GM18870 (cell line): ENCODE measurements at regions not wholly inside any gene's neighbourhood (a gene's known extent, or its start where the extent isn't known, plus 50 kb on each side); places are given as distances from the start of the nearest gene placed in this dataset.
"Not testable (repeated sequence)": the region's sequence is repeated elsewhere in the genome, so short reads cannot be mapped to it uniquely, and the experiment has no call there.

Experiments used
- ATAC-seq: cut with Tn5 transposase; IDR thresholded peaks from one replicate; pipeline ENCODE4 v1.9.1; 2021; ENCODE audit warnings: moderate library complexity; ENCODE audit not compliant: unreplicated experiment

DNA sequence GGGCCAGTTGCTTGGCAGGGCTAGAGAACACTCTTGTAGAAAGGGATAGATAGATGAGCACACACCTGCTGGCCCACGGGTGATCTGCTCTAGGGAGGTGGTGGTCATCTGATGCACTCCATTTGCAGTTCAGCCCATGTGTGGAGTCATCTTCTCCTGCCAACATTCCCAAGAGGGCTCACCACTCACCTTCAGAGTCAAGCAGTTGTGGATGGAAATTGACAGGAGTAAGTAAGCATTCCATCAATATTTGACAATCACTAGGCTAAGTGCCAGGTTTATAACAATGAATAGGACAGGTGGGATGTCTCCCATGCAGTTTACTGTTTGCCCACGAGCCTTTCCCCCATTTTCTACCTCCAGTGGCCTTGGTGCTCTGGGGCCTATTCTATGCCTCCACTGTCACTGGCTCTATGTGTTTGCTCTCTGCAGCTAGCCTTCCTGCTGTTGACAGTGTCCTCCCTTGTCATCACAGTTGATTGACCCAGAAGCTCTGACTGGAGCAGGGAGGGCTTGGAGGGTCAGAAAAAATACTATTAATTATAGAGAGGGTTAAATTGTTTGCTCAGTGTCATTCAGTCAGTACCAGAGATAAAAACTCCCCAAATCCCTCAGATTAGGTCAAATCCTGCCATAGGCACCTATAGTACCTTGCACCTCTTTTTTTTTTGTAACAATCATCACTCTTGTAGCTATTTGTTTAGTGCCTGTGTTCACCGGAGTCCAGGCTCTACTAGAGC is 134.6 kb upstream of the PZP start:
- ATAC-seq: no peak

DNA sequence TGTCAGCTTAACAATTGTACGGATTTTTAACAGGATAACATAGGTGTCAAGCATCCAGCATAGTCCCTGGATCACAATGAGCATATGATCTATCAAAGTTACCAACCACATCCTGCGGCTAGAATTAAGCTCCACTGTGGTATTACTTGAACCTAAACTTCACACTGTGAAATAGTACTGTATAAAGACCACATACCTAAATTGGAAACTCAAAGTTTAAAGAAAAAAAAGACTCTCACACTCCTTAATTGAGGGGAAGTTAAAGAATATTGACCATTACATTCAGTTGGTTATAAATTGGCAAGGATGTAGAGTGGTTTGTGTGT is 133.0 kb upstream of the PZP start:
- no peak for ATAC-seq

DNA sequence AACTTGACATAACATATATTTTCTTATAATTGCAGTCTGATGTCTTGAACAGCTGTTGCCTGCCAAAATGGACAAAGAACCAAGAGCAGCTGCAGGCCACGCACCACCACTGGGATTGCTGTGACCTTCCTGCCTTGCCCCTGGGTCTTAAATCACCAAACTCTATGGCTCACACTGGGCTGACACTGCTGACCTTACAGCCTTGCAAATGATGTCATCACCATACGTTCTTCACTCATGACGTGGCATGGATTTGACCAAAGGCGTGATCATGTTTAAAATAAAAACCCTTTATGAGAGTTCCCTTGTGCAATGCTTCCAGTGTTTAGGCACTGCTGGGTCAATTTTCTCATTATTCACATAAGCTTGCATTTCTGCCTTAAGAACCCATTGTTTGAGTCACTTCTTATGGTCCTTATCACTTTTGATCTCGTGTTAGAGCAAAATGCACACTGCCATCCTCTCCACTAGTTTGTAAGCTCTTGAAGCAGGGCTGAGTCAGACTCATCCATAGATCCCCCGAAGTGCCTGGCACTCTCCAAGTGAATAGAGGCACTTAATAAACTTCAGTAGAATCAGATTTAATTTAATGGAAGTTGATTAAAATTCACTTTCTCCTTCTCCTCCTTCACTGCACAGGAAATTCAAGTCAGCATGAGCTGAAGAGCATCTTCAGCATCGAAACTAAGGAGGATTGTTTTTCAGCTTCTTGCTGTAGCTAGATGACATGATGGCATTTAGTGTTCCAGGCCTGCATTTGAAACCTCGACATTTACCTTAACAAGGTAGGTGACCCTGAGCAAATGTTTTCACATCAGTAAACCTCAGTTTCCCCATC is 132.4 kb upstream of the PZP start:
- ATAC-seq: no peak

DNA sequence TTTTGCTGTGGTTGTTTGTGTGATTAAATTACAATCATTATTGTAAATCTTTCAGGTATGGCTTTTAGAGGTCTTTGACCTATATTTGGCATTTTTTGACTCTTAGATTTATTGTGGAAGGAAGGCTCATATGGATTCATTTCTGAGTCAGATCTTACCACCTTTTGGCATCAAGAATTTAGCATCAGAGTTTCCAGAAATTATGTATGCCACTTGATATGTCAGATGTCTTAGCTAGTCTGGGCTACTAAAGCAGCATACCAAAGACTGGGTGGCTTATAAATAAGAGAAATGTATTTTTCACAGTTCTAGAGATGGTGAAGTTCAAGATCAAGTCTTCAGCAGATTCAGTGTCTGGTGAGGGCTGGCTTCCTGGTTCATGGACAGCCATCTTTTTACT is 129.5 kb upstream of the PZP start:
- ATAC-seq: no peak

DNA sequence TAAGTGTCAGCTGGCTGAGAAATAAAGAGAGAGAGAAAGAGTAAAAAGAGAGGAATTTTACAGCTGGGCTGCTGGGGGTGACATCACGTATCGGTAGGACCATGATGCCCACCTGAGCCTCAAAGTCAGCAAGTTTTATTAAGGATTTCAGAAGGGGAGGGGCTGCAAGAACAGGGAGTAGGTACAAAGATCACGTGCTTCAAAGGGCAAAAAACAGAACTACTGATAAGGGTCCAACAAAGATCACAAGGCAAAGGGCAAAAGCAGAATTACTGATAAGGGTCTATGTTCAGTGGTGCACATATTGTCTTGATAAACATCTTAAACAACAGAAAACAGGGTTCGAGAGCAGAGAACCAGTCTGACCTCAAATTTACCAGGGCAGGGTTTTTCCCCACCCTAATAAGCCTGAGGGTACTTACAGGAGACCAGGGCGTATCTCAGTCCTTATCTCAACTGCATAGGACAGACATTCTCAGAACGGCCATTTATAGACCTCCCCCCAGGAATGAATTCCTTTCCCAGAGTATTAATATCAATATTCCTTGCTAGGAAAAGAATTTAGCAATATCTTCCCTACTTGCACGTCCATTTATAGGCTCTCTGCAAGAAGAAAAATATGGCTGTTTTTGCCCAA is 128.3 kb upstream of the PZP start:
- not testable (repeated sequence) for ATAC-seq

DNA sequence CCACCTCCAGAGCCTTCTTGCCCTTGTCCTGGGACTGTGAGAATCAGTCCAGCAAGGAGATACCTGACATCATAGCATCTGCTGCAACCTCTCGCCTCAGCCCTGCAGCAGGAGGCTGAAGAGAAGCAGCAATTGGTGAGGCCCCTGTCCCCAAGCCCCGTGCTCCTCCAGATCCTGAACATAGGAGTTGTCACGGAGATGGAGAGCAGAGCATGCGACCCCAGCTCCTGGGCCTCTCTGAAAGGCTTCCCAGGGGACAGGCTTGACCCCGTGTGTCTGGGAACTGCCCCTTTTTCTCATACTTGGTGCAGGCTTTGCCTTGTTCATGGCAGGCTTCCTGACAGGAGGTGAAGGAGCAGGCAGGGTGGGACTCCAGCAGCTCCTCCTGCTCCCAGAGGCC is 127.7 kb upstream of the PZP start:
- no peak for ATAC-seq

DNA sequence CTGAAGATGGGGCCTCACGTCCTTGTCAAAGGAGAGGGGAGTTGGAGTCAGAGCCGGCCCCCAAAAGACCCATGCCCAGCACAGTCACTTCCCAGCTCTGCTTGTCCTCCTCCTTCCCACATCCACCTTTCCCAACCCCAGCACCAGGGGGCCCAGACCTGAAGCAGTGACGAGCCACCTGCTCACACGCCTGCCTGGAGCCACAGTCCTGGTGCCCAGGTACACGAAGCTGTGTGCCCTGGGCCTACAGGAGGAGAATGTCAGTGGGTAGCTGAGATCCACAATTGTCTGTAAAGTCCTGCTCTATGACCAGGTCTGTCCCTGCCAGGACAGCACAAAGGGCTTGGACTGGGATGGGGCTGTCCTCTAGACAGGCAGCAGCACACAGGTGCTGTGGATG is 126.8 kb upstream of the PZP start:
- no peak for ATAC-seq

DNA sequence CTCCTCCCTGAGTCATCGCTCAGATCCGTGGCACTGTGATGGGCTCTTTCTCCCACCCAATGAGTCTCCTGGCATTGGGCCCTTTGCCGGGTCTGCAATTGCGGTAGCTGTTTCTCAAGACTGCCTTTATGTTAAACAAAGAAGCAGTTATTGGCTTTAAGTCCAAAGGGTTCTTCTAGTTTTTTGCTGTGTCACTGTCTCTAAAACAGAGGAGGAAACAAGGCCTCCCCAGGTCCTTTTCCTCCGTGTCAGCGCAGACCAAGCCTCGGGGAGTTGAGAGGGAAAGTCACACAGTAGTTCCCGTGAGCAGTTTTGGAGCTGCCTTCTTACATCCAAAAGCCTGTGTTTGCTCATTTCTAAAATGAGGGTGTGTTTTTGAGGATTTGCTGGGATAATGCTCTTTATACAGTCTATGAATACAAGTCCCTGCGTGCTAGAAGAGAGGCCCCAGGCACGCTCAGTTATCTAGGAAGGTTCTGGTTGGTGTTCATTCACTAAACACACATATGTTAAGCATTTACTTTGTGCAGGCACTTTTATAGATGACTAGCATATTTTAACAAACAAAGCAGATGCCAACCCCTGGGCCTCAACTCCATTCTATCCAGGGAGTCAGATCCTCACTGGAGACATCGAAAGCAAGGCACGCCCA is 126.0 kb upstream of the PZP start:
- ATAC-seq: no peak

DNA sequence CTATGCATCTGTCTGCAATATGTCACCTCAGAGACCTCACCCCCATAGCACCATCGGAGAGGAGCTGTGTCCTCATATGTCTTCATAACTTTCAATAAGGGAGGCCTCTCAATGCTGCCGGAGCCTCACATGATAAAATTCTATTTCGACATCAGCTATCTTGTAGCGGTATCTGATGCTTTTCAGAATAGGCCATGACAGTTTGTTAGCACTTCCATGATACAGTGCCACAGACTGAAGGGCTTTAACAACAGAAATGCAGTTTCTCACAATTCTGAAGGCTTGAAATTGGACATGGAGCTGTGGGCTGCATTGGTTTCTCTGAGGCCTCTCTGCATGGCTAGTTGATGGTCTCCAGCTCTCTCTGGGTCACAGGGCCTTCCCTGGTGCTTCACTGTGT is 125.0 kb upstream of the PZP start:
- ATAC-seq: no peak

DNA sequence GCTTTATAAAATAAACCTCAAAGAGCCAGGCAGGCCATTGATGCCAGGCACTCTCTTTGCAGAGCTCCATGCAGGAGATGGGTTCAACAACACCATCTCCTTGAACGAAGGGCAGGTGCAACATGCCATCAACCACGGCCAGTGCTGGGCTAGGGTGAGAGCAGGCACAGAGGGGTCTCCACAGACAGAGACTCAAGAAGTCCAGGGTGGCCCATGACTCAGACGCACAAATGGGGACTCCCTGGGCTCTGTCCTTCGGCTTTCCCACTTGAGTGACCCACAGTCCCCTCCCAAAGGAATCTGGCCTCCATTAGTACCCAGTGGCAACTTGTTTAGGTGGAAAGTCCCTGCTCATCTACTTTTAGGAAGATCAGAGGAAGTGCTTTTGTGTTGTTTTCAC is 124.4 kb upstream of the PZP start:
- ATAC-seq: no peak

DNA sequence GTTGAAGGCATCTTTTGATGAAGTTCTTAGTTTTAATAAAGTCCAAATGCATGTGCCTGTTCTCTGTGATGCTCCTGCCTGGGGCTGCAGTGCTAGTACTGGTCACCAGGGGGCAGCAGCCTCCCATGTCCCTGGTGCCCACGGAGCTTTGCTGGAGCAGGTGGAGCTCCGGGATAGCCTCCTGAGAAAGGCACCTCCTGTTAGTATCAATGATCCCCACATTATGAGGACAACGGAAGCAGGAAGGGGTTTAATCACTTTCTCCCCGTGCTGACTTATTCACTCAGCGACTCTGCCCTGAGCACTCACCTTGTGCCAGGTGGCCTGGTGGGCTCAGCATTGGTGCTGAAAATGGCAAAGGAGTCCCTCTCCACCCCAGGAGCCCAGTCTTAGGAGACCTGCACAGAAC is 123.0 kb upstream of the PZP start:
- no peak for ATAC-seq

DNA sequence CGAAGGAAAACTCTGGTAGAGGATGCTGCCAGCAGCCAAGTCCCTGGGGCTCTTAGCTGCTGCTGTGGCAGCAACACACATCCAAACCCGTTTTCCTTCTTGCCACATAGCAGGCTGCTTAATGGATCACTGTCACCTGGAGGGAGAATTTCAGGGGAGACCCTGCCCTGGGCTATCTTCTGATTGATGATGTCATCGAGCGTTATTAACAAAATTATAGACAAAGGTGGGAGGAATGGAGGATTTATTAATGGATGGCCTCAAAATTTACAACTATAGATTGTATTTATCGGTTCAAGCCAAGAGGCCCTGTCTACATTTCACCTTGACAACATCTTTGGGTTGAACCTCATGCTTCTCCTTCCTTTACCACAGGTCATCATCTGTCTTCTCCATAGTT is 120.8 kb upstream of the PZP start:
- no peak for ATAC-seq

DNA sequence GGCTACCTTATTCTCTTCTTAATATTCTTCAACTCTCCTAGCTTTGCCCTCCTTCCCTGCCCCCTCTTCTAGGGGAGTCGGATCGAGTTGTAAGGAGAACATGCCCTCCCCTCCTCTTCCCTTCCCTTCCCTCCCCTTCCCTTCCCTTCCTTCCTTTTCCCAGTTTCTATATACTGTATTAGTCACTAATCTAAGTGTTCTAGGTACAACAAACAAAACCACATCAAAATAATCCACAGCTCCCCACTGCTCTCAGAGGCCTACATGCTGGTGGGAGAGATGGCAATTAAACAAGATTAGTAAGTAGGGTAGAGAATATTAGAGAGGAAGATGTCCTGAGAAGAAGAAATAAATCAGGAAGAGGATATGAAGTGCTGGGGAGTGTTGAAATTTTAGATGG is 119.9 kb upstream of the PZP start:
- ATAC-seq: no peak

DNA sequence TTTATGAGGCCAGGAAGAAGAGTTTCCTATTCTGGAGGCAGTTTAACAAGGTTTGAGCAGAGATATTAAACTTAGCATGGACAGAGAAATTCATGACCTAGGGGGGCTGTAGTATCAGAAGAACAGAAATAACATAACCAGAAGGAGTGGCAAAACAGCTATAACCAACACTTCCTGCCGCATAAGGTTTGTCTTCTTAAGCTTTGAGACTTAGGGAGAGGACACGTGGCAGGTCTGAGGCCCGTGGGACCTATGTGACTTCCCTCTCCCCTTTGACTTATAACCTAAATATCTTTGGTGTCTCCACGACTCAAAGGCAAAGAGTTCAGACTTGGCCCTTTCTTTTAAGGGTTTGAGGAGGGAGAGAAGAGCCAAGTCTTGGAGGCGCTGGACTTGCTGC is 119.1 kb upstream of the PZP start:
- ATAC-seq: no peak

DNA sequence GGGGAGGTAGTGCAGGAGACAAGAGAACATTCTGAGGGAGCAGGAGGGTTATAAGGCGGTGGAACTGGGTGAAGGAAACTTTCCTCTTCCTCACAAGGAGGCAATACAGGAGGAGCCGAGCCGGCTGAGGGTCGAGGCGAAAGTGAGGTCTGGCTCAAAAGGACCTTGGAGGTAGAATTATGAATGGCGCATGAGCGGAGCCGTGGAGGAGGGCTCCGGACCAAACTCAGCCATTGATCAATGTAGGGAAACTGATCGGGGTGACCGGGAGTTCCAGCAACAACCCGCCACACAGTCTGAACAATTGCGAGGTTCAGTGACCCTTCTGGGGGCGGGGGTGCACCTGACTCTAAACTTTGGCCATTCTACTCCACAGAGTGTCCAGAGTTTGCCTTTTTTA is 118.7 kb upstream of the PZP start:
- ATAC-seq: not testable (repeated sequence)

DNA sequence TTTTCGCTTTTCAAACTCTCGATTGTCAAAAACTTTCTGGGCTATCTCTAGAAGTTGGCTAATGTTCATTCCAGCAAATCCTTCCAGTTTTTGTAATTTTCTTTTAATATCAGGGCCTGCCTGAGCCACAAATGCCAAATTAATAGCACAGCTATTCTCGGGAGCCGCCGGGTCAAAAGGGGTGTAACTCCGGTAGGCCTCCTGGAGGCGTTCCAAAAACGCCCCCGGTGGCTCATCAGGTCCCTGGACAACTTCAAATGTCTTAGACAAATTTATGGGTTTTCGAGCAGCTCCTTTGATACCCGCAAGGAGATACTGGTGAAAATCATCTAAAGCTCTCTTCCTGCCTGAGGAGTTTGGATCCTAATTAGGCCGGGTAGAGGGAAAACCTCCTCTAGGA is 117.9 kb upstream of the PZP start:
- ATAC-seq: no peak

DNA sequence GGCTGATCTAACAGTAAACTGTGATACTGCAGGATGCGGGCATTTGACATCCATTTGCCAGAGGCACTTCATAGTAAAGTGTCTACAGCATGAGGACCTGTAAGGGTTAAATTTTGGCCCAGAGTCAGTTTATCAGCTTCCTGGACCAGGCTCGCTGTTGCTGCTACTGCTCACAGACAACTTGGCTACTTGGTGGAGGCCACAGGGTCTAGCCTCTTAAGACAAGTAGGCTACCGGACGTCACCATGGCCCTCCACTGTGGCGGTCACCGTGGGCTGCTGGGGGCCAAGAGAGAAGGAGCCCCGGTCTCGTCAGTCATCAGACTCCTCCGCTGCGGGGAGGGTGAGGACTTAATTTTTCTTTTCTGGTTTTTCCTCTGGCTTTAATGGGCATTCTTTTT is 117.3 kb upstream of the PZP start:
- ATAC-seq: no peak

DNA sequence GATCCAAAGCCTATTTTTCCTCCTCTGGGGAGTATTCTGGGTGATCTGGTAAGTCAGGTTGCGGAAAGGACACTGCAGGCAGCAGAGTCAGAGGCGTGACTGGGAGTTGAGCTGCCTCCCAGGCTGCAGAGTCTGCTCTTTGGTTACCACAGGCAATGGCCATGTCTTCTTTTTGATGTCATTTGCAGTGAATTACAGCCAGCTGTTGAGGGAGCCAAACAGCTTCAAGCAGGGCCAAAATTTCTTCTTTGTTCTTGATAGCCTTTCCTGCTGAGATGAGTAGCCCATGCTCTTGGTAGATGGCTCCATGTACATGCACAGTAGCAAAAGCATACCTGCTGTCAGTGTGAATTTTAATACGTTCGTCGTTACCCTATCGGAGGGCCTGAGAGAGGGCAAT is 116.6 kb upstream of the PZP start:
- no peak for ATAC-seq

DNA sequence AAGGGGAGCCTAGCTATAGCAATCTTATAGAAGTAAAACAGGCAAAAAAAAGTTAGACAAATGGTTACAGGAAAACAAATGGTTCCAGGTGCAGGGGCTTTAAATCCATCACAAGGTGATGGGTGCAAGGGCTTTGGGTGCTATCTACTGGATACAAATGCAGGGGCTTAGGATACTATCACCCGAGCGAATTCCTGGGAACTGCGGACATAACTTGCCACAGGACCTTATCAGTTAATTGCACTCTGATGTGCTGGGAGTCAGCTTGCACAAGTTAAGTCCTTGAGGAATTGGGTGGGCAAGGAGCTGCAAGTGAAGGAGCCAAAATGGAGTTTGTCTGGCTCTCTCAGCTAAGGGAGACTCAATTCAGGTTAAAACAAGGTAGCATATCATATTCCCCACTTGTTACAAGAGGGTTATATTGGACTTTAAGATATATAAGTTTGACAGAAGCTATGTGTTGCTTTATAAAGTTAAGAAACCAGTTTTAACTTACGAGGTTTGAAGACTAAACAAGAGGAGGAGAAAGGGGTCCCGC is 115.0 kb upstream of the PZP start:
- no peak for ATAC-seq

DNA sequence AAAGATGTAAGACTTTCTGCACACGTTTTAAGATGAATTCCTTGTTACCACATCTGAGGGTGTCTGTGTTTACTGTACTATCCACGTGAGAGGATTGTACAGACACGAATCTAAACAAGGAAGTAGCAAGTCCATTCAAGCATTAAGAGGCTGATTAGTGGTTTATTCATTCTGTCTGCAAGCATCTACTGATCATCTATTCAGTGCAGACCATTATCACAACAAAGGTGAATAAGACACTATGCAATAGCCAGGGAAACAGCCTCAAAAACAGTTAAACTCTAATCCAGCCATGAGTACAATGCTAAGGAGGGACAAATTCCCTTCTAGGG is 111.6 kb upstream of the PZP start:
- ATAC-seq: no peak

DNA sequence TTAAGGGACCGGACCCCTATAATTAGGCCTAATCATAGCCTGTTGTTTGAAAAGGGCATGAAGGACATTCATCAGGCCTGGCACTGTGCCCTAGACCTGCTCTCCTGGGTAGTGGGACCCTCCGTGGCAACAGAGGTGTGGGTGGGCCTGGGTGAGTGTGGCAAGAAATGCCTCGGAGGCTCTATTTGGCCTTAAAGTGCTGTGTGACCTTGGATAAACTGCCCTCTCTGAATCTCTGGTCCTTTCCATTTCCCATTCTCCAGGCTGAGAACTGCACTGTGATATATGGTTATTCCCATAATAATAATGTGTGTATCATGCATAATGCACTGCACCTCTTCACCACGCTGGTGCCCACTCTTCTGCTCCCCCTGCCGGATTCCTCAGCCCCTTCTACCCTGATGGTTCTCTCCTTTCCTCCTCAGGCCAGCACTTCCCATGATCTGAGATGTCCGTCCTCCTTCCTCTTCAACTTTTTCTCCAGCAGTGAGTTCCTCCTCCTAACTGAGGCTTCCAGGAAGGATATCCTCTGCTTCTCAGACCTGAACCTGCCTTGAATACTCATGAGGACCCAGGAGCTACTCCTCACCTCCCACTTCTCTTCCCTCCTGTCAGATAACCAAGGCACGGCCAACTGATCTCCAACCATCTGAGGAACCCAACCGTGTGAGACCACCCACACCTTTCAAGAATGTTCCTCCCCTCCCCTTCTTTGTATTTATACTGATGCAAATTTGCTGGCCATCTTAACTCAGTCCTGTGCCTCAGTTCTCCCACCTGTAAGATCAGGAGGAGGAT is 111.0 kb upstream of the PZP start:
- ATAC-seq: no peak
